T-cell (primary cell): ENCODE measurements at regions not wholly inside any gene's neighbourhood (a gene's known extent, or its start where the extent isn't known, plus 50 kb on each side); places are given as distances from the start of the nearest gene placed in this dataset.

ENCODE experiments used
- ATAC-seq, 4 experiments: fragments of 200-7000 bp in 3 of 4; fragments of 150-1000 bp in 1 of 4; cut with Tn5 transposase; replicated peaks in 1 of 4; 1 replicate in 3 of 4; 2 replicates in 1 of 4; pipeline ENCODE4 v1.10.0; 2021; ENCODE audit warnings: moderate library complexity in 3 of 4, mild to moderate bottlenecking in 2 of 4, moderate number of reproducible peaks in 1 of 4
- CTCF ChIA-PET, 2 donors: fragments of 300-600 bp; sonication (Branson Sonifier 250); formaldehyde crosslinking; loops; one replicate each; lab custom pipeline; 2022; ENCODE audit warnings: antibody characterized with exemption in 2 of 2; lab: Charles Lee
- POLR2A ChIA-PET, 2 donors: fragments of 300-600 bp; sonication (Branson Sonifier 250); formaldehyde crosslinking; loops; one replicate each; lab custom pipeline; 2022; ENCODE audit warnings: antibody characterized with exemption in 2 of 2; lab: Charles Lee
- DNase-seq, 35 experiments: peaks; one replicate each; pipeline versions ENCODE4 v3.0.0 to v3.0.0-alpha.2; 2013 to 2023
- H3K27ac ChIP-seq: one replicate; pipeline ENCODE4 v1.5.1; 2013; ENCODE audit warnings: low read length
- H3K27me3 ChIP-seq, 2 experiments: replicated peaks in 1 of 2; 1 replicate in 1 of 2; 2 replicates in 1 of 2; pipeline versions ENCODE4 v1.6.1 to v1.7.0; 2013; ENCODE audit warnings: low read length in 1 of 2, mixed read lengths in 1 of 2; ENCODE audit not compliant: control insufficient read depth in 2 of 2, insufficient read depth in 2 of 2; ENCODE audit errors: extremely low read depth in 1 of 2
- H3K36me3 ChIP-seq, 2 donors: 1 replicate in 1 of 2; 2 replicates in 1 of 2; pipeline versions ENCODE4 v1.6.1 to v1.7.0; 2013; ENCODE audit warnings: low read length in 1 of 2; ENCODE audit not compliant: control insufficient read depth in 2 of 2, insufficient read depth in 1 of 2; ENCODE audit errors: extremely low read depth in 1 of 2
- H3K4me1 ChIP-seq, 2 experiments: 1 replicate in 1 of 2; 2 replicates in 1 of 2; pipeline versions ENCODE4 v1.6.1 to v1.7.0; 2013; ENCODE audit warnings: low read length in 2 of 2, mixed read lengths in 1 of 2; ENCODE audit not compliant: insufficient read depth in 2 of 2, control insufficient read depth in 1 of 2; ENCODE audit errors: extremely low read depth in 1 of 2
- H3K4me3 ChIP-seq, 2 donors: 1 replicate in 1 of 2; 2 replicates in 1 of 2; pipeline versions ENCODE4 v1.5.1 to v1.7.0; 2013; ENCODE audit warnings: mild to moderate bottlenecking in 2 of 2, low read length in 1 of 2, moderate library complexity in 1 of 2; ENCODE audit not compliant: control insufficient read depth in 1 of 2; ENCODE audit errors: extremely low read depth in 1 of 2
- H3K9me3 ChIP-seq: 2 replicates; pipeline ENCODE4 v1.7.0; 2013
- H3K27ac Mint-ChIP-seq, 2 donors: one replicate each; pipeline ENCODE4 v1.8.0; 2020 to 2021; ENCODE audit warnings: mild to moderate bottlenecking in 2 of 2, mixed read lengths in 2 of 2
- H3K27me3 Mint-ChIP-seq, 2 donors: one replicate each; pipeline ENCODE4 v1.8.0; 2021 to 2022; ENCODE audit warnings: mixed read lengths in 2 of 2
- H3K36me3 Mint-ChIP-seq: one replicate; pipeline ENCODE4 v1.8.0; 2021; ENCODE audit warnings: mixed read lengths
- H3K4me1 Mint-ChIP-seq, 3 donors: one replicate each; pipeline ENCODE4 v1.8.0; 2020 to 2022; ENCODE audit warnings: mixed read lengths in 3 of 3, mild to moderate bottlenecking in 1 of 3
- H3K4me3 Mint-ChIP-seq, 3 donors: one replicate each; pipeline ENCODE4 v1.8.0; 2020 to 2022; ENCODE audit warnings: mild to moderate bottlenecking in 3 of 3, mixed read lengths in 3 of 3, moderate library complexity in 3 of 3
- H3K9me3 Mint-ChIP-seq, 3 donors: one replicate each; pipeline ENCODE4 v1.8.0; 2020 to 2022; ENCODE audit warnings: mixed read lengths in 3 of 3
- WGBS: methylation state at CpG from one replicate; pipeline ENCODE4 v1.1.5; 2013; ENCODE audit warnings: missing lambda C conversion rate; ENCODE audit not compliant: insufficient coverage; 5-methylcytosine and 5-hydroxymethylcytosine counted together

DNA sequence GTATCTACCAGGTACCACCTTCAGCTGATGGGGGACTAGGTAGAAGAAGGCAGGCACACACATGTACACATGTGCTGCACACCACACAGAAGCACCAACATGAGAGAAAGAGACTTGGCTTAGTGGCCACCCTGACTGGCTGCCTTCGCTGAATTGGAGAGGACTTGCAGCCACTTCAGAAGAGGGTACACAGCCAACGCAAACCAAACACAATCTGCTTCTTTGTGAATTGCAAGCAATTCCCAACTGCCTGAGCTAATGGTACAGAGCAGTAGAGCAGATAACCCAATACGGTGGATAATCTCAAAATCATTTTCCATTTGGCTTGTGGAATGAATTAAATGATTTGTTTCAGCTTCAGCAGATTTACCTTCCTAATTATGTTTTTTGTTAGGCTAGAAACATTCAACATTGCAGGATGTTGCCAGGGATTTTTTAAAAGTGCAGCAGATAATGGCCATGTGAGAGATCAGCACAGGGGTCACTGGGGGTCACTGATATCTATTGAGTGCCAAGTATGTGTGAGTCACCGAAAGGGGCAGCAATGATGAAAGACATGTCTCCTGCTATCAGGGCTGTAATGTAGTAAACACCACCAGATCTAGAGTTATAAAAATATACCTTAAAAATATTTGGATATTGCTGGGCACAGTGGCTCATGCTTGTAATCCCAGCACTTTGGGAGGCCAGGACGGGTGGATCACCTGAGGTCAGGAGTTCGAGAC lies 652.6 kb downstream of the BCL11A start:
- ATAC-seq (no peak), DNase-seq (no peak)
- ChIA-PET CTCF (interaction anchor here (0.5 to 0.8 kb wide), 2 partner anchors 13 to 649 kb away, joined by 3 to 4 read pairs; no protein-coding TSS in a partner anchor), POLR2A (no interaction called here)
- Mint-ChIP-seq H3K4me3 (no peak overlapping the region), H3K27me3 (no peaks in the 10 kb centered on the region), H3K36me3 (no peaks in the 10 kb centered on the region), H3K4me1 (peaks cover 7 to 12% (median 7%) of the 10 kb centered on the region in 3 donors), H3K9me3 (peaks cover 0 to under 1% (median 0%) of the 10 kb centered on the region in 3 donors), H3K27ac (no peak overlapping the region)
- Histone ChIP-seq H3K4me1 (peaks cover 0 to 2% of the 10 kb centered on the region in 2 experiments), H3K9me3 (no peaks in the 10 kb centered on the region), H3K27ac (no peak overlapping the region), H3K4me3 (no peak overlapping the region), H3K27me3 (no peaks in the 10 kb centered on the region), H3K36me3 (no peaks in the 10 kb centered on the region)
- 100% methylated on average over 1 of the region's 6 CpGs for WGBS

DNA sequence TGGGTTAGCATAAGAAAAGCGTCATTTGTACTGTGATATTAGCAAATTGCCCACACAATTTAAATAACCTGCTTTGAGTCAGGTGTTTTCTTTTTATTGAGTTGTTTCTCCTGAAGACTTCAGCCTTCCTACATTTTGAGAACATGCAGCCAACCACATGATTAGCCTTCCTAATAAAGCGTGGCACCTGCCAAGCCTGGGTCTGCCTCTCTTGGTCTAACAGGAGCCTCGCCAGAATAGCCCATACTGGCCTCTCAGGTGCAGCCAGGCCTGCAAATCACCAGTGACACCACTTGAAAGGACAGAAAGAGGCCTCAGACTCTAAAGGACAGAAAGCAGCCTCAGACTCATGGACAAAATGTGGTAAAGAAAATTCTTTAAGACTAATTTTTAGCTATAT lies 653.8 kb downstream of the BCL11A start:
- no peak overlapping the region for H3K4me3 Mint-ChIP-seq
- ChIA-PET CTCF (interaction anchor here in 1 of 2 donors (0.8 kb wide), 1 partner anchor 12 kb away, joined by 3 read pairs; no protein-coding TSS in a partner anchor), POLR2A (no interaction called here)
- H3K4me1 ChIP-seq = peaks cover 0 to 2% of the 10 kb centered on the region in 2 experiments
- no peak overlapping the region for H3K4me3 ChIP-seq
- peaks cover 0 to 6% (median 0%) of the 10 kb centered on the region in 3 donors for H3K9me3 Mint-ChIP-seq
- no peaks in the 10 kb centered on the region for H3K36me3 Mint-ChIP-seq
- H3K27ac Mint-ChIP-seq = no peak overlapping the region
- H3K36me3 ChIP-seq = no peaks in the 10 kb centered on the region
- no peak overlapping the region for H3K27ac ChIP-seq
- DNase-seq (no peak), ATAC-seq (no peak)
- peaks cover 7 to 12% (median 7%) of the 10 kb centered on the region in 3 donors for H3K4me1 Mint-ChIP-seq
- H3K27me3 ChIP-seq = no peaks in the 10 kb centered on the region
- WGBS = 78% methylated on average over 2 of the region's 3 CpGs
- H3K9me3 ChIP-seq = no peaks in the 10 kb centered on the region
- H3K27me3 Mint-ChIP-seq = no peaks in the 10 kb centered on the region

DNA sequence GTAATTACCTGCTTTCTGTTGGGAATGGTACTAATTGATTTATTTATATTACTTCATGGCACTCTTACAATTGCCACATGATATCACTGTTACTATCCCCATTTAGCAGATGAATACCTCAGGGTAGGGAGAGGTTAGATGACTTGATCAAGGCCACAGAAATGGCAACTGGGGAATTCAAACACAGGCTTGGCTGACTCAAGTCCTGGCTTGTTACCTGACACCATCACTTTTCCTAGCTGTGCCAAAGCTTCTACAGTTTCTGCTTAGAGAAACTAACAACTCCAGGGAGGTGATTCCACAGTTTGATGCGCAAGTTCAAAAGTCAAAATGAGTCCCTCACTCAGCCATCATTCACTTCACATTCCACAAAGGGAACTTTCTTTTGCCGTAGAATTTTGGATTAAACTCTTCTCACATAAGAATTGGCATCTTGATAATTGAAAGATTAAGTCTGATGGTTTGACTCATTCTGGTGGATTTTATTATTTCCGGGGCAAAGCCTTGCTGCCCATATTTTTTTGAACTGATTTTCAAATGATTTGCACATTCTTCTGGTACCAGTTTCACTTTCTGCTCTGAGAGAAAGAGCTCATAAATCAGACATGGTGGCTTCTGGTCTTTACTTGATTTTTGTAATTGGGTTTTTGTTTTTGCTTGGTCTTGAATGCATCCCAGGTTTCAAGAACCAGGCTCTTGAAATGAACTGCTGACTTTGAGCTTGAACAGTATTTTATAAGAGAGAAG lies 656.8 kb downstream of the BCL11A start:
- Histone ChIP-seq H3K4me1 (peaks cover 0 to 7% of the 10 kb centered on the region in 2 experiments), H3K4me3 (no peak overlapping the region), H3K9me3 (no peaks in the 10 kb centered on the region), H3K27me3 (no peaks in the 10 kb centered on the region), H3K36me3 (no peaks in the 10 kb centered on the region), H3K27ac (no peak overlapping the region)
- Mint-ChIP-seq H3K27ac (peak overlapping the region; percentile 19 to 57), H3K36me3 (no peaks in the 10 kb centered on the region), H3K9me3 (peaks cover 0 to 6% (median 0%) of the 10 kb centered on the region in 3 donors), H3K4me3 (no peak overlapping the region), H3K27me3 (no peaks in the 10 kb centered on the region), H3K4me1 (peaks cover 7 to 14% (median 7%) of the 10 kb centered on the region in 3 donors)
- 44% methylated on average over 1 of the region's 3 CpGs for WGBS
- ChIA-PET POLR2A (no interaction called here), CTCF (no interaction called here)
- no peak for ATAC-seq
- no peak for DNase-seq

DNA sequence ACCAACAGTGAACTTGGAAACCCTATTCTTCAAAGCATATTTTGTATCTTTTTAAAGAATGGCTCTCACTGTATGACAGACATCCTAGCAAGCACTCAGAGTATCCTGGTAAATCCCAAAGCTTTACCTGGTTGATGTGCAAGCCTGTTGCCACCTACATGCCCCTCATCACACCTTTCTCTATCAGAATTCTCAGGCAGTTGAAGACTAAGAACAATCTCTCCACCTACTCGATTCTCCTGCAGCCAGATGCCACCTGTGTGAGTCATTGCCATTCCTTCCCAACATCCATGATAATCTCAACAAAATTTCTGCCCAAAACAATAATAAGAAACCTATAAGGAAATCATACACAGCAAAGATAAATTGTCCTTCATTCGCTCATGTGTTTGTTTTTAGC lies 659.8 kb downstream of the BCL11A start:
- H3K36me3 Mint-ChIP-seq = no peaks in the 10 kb centered on the region
- ChIA-PET POLR2A (no interaction called here), CTCF (no interaction called here)
- WGBS = 80% methylated on average over 1 of the region's 2 CpGs
- Histone ChIP-seq H3K4me3 (no peak overlapping the region), H3K27ac (no peak overlapping the region), H3K36me3 (no peaks in the 10 kb centered on the region), H3K4me1 (peaks cover 5 to 21% of the 10 kb centered on the region in 2 experiments), H3K9me3 (no peaks in the 10 kb centered on the region), H3K27me3 (no peaks in the 10 kb centered on the region)
- H3K9me3 Mint-ChIP-seq = peaks cover 0 to 6% (median 2%) of the 10 kb centered on the region in 3 donors
- ATAC-seq (no peak), DNase-seq (no peak)
- H3K4me3 Mint-ChIP-seq = no peak overlapping the region
- H3K27ac Mint-ChIP-seq = no peak overlapping the region
- peaks cover 11 to 21% (median 17%) of the 10 kb centered on the region in 3 donors for H3K4me1 Mint-ChIP-seq
- no peaks in the 10 kb centered on the region for H3K27me3 Mint-ChIP-seq

GRCh38 chr2:59892398-59892797 lies 661.1 kb downstream of the BCL11A start:
- POLR2A ChIA-PET = no interaction called here
- H3K36me3 Mint-ChIP-seq = no peaks in the 10 kb centered on the region
- H3K4me3 Mint-ChIP-seq = no peak overlapping the region

DNA sequence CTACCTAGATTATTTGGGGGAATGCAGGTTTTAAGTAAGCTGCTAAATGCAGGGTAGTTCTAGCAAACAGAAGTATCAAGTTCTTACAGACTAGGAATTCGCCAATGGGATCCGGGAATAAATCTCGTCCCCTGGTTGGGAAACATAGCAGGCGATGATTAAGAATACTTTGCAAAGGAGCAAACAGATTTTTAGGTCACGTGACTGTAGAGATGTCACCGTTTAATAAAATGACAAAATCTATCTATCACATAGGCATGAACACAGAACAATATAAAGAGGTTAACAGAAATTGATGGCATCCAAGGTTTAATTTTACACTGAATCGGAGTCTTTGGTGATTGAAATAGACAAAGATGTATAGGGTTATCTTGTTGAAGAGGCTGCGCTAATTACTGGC lies 664.1 kb downstream of the BCL11A start:
- no peaks in the 10 kb centered on the region for H3K27me3 Mint-ChIP-seq
- H3K9me3 Mint-ChIP-seq = peaks cover 0 to 2% (median 0%) of the 10 kb centered on the region in 3 donors
- Histone ChIP-seq H3K27me3 (no peaks in the 10 kb centered on the region), H3K36me3 (no peaks in the 10 kb centered on the region), H3K4me3 (no peak overlapping the region), H3K27ac (no peak overlapping the region), H3K9me3 (no peaks in the 10 kb centered on the region), H3K4me1 (peaks cover 24 to 58% of the 10 kb centered on the region in 2 experiments)
- WGBS = 93% methylated on average over 3 of the region's 8 CpGs
- H3K4me1 Mint-ChIP-seq = peaks cover 37 to 45% (median 42%) of the 10 kb centered on the region in 3 donors
- ATAC-seq = no peak
- CTCF ChIA-PET = no interaction called here
- H3K36me3 Mint-ChIP-seq = no peaks in the 10 kb centered on the region
- no peak for DNase-seq
- no peak overlapping the region for H3K27ac Mint-ChIP-seq
- H3K4me3 Mint-ChIP-seq = no peak overlapping the region
- POLR2A ChIA-PET = interaction anchor here in 1 of 2 donors (0.5 kb wide), 1 partner anchor 9 kb away, joined by 8 read pairs; no protein-coding TSS in a partner anchor

More at GRCh38 chr2:59892398-59892797, 661.1 kb downstream of the BCL11A start:
- Mint-ChIP-seq H3K27ac (no peak overlapping the region), H3K27me3 (no peaks in the 10 kb centered on the region), H3K9me3 (peaks cover 0 to 6% (median 2%) of the 10 kb centered on the region in 3 donors), H3K4me1 (peaks cover 24 to 31% (median 29%) of the 10 kb centered on the region in 3 donors)
- peaks cover 9 to 32% of the 10 kb centered on the region in 2 experiments for H3K4me1 ChIP-seq
- 75% methylated on average over 1 of the region's 5 CpGs for WGBS
- no peaks in the 10 kb centered on the region for H3K27me3 ChIP-seq
- CTCF ChIA-PET = no interaction called here
- H3K27ac ChIP-seq = no peak overlapping the region
- H3K9me3 ChIP-seq = no peaks in the 10 kb centered on the region
- no peak overlapping the region for H3K4me3 ChIP-seq
- ATAC-seq = no peak
- no peak for DNase-seq
- H3K36me3 ChIP-seq = no peaks in the 10 kb centered on the region
